WERI-Rb-1 (cell line): ENCODE measurements at regions not wholly inside any gene's neighbourhood (a gene's known extent, or its start where the extent isn't known, plus 50 kb on each side); places are given as distances from the start of the nearest gene placed in this dataset.

Experiments
- DNase-seq: peaks from one replicate; pipeline ENCODE4 v3.0.0-alpha.2; 2020
- H3K27ac ChIP-seq: fragments of 250-450 bp; sonication (Bioruptor Pico); 2 replicates; pipeline ENCODE4 v1.5.1; 2020; ENCODE audit warnings: mild to moderate bottlenecking, moderate library complexity
- H3K27me3 ChIP-seq: fragments of 250-450 bp; sonication (Bioruptor Pico); 2 replicates; pipeline ENCODE4 v1.5.1; 2021; ENCODE audit warnings: mild to moderate bottlenecking, low read depth, moderate library complexity; ENCODE audit not compliant: insufficient read depth, severe bottlenecking
- H3K36me3 ChIP-seq: fragments of 250-450 bp; sonication (Bioruptor Pico); 2 replicates; pipeline ENCODE4 v1.5.1; 2020; ENCODE audit warnings: mild to moderate bottlenecking, moderate library complexity
- H3K4me3 ChIP-seq: 2 replicates; pipeline ENCODE4 v1.5.1; 2011; ENCODE audit warnings: low read depth, mild to moderate bottlenecking, control low read depth, low read length
- H3K9me3 ChIP-seq: fragments of 250-450 bp; sonication (Bioruptor Pico); 2 replicates; pipeline ENCODE4 v1.5.1; 2021; ENCODE audit warnings: mild to moderate bottlenecking, moderate library complexity; ENCODE audit not compliant: severe bottlenecking
- TF ChIP-seq, protein P1 (sequence below): IDR thresholded peaks from 2 replicates; pipeline ENCODE4 v1.5.1; 2011; ENCODE audit warnings: low read depth, mild to moderate bottlenecking, control low read depth, inconsistent platforms, low read length

DNA sequence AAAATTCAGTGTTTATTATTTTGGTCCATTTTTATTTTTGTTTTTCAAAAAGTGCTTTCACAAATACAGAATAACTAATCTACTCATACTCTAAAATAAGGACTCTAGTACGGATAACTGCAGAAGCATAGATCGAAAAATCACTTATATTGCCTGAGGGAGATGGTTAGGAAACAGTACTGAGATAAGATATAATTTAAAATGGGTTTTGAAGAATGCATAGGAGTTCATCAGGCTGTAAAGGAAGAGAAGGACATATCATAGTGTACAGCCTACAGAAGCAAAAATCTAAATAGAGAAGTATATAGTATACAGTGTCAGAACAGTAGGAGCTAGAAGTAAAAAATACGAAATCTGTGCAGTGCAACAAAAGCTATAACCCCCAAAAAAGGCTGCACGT lies 247.4 kb downstream of the SOX11 start:
- TF ChIP-seq, protein P1, sequence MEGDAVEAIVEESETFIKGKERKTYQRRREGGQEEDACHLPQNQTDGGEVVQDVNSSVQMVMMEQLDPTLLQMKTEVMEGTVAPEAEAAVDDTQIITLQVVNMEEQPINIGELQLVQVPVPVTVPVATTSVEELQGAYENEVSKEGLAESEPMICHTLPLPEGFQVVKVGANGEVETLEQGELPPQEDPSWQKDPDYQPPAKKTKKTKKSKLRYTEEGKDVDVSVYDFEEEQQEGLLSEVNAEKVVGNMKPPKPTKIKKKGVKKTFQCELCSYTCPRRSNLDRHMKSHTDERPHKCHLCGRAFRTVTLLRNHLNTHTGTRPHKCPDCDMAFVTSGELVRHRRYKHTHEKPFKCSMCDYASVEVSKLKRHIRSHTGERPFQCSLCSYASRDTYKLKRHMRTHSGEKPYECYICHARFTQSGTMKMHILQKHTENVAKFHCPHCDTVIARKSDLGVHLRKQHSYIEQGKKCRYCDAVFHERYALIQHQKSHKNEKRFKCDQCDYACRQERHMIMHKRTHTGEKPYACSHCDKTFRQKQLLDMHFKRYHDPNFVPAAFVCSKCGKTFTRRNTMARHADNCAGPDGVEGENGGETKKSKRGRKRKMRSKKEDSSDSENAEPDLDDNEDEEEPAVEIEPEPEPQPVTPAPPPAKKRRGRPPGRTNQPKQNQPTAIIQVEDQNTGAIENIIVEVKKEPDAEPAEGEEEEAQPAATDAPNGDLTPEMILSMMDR = no peak
- no peak for DNase-seq
- H3K36me3 ChIP-seq = no peaks in the 10 kb centered on the region

DNA sequence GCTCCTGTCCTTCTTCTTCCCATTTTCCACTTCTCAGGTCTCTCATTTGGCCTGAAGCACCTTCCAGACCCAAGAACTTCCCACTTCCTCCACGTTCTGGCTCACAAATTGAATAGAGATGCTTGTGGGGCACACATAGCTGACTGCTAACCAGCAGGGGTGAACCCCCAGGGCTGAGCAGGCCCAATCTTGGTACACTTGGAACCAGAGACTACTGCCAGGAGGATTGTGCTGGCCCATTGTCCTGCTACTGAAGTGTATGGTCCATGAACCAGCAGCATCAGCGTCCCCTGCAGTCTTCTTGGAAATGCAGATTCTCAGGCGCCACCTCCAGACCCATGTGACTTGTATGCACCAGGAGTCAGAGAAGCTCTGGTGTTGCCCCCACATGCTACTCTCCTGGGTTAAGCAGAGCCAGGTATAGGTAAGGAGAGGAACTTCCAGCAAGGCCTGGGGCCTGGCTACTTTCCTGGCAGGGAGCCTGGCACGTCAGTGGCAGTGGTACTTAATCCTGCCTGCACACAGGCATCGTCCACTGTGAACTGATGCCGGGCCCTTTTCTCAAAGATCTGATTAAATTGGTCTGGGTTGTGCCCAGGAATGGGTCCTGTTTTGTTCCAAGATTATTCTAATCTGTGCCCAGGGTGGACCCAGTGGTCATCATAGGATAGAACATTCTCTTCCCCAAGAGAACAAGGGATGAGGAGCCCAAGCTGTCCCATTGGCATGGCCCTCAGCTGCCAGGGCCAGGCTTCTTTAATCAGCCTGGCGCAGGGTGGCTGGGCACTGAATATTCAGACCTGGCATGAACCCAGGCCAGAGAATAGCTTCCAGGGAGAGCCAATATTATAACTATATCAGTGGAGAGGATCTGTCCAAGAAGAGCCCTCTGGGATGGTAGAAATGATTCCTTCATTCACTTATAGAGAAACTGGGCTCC lies 248.7 kb downstream of the SOX11 start:
- H3K27ac ChIP-seq = no peak overlapping the region
- TF ChIP-seq, protein P1 = no peak
- H3K36me3 ChIP-seq = no peaks in the 10 kb centered on the region
- H3K4me3 ChIP-seq = no peak overlapping the region
- no peaks in the 10 kb centered on the region for H3K27me3 ChIP-seq
- DNase-seq = no peak
- no peaks in the 10 kb centered on the region for H3K9me3 ChIP-seq

More for the DNA sequence above, 247.4 kb downstream of the SOX11 start:
- no peak overlapping the region for H3K27ac ChIP-seq
- H3K27me3 ChIP-seq = no peaks in the 10 kb centered on the region
- no peaks in the 10 kb centered on the region for H3K9me3 ChIP-seq
- H3K4me3 ChIP-seq = no peak overlapping the region

DNA sequence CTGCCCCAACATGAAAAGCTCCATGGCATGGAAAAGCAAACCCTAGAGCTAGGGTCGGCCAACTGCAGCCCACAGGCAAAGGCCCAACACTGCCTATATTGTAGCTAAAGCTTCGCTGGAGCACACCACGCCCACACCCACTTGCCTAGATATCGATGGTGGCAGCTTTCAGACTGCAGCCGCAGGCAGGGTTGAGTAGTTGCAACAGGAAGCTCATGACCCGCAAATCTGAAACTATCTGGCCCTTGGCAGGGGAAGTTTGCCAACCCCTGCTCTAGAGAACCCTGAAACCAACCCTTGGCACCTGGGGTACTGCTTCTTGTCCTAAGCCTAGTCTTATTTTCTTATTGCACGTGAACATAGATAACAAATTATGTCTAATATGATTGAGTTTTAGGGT lies 250.0 kb downstream of the SOX11 start:
- H3K4me3 ChIP-seq = no peak overlapping the region
- no peaks in the 10 kb centered on the region for H3K9me3 ChIP-seq
- no peak overlapping the region for H3K27ac ChIP-seq
- no peak for DNase-seq
- TF ChIP-seq, protein P1 = no peak
- H3K36me3 ChIP-seq = no peaks in the 10 kb centered on the region
- H3K27me3 ChIP-seq = no peaks in the 10 kb centered on the region

DNA sequence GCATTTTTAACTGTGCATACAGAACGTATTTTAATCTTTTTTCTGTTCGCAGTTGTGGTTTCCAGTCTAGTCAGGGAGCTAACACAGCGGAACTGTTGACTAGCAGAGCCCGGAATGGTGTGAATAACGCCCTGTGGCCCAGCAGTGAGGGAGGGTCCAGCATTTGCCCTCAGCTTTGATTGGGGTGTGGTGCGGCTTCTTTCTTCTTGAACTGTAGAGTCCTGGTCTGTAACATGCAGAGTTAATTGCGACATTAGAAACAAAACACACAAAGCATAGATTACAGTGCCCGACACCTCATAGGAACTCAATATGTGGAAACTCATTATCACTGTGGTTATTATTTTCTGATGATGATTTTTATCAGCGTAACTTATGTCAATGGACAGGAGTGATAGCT lies 253.6 kb downstream of the SOX11 start:
- TF ChIP-seq, protein P1 = no peak
- Histone ChIP-seq H3K4me3 (no peak overlapping the region), H3K27ac (no peak overlapping the region), H3K27me3 (no peaks in the 10 kb centered on the region), H3K9me3 (no peaks in the 10 kb centered on the region), H3K36me3 (no peaks in the 10 kb centered on the region)
- no peak for DNase-seq

DNA sequence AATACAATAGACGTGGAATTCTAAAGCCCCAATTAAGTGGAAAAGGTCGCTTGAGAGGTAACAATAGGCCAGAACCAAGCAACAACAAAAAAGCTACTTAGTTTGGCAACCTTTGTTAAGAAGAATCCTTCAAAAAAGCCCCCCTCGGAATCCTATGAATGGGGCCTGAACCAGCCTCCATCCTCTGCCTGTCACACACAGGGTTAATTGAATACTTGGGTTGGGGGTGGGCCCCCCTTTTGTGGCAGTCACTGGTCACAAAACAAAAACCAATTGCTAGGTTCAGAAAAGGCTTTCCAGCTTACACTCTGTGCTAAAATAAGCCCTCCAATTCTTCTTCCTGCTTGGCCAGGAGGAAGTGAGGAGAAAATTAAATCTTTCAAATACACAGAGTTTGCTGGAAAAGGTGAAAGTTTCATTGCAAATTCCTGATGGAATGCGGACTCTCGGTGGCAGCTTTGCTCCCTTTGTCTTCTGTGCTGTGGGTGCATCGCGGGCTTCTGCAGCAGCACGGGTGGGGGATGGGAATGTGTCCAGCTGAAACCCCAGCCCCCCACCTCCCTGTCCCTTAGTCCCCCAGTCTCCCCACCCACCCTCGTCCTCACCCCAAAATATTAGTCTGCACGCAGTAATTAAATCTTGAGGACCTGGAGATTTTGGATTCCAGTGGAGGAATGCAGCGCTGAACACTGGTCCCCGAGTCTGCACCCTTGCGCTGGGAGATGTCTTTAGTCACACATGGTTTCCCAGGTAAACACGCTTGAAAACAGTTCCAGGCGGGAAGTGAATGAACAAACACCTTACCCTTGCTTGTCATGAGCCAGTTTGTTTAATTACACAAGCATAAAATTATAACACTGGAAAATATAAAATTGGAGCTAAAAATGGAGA lies 254.3 kb downstream of the SOX11 start:
- Histone ChIP-seq H3K9me3 (no peaks in the 10 kb centered on the region), H3K4me3 (no peak overlapping the region), H3K27ac (no peak overlapping the region), H3K36me3 (no peaks in the 10 kb centered on the region), H3K27me3 (no peaks in the 10 kb centered on the region)
- no peak for DNase-seq
- TF ChIP-seq, protein P1 = no peak
